Fibroblast of lung (primary cell): ENCODE measurements at regions not wholly inside any gene's neighbourhood (a gene's known extent, or its start where the extent isn't known, plus 50 kb on each side); places are given as distances from the start of the nearest gene placed in this dataset.

ENCODE experiments used
- CTCF ChIP-seq, 2 donors: IDR thresholded peaks in 1 of 2; conservative IDR thresholded peaks in 1 of 2; 1 replicate in 1 of 2; 2 replicates in 1 of 2; pipeline ENCODE4 v1.5.1; 2011 to 2012; ENCODE audit warnings: low read length in 2 of 2, control low read depth in 1 of 2, inconsistent platforms in 1 of 2, low read depth in 1 of 2, mild to moderate bottlenecking in 1 of 2
- EZH2 ChIP-seq: IDR thresholded peaks from 2 replicates; pipeline ENCODE4 v1.5.1; 2012; ENCODE audit warnings: low read length, control low read depth, mild to moderate bottlenecking; ENCODE audit errors: missing control alignments

- TF ChIP-seq CTCF (conservative IDR thresholded peaks at IDR 0.05 in 1 of 2, IDR thresholded peaks at IDR 0.05 in 1 of 2; ENCODE audit: low read depth in 1 of 2, low read length in 2 of 2) (no peak), EZH2 (no peak)
Observed at GRCh38 chr2:60317844-60318243, 235.6 kb downstream of the BCL11A start.
